CD4-positive, alpha-beta T cell treated with Interleukin-1 beta for 1 hour (primary cell): ENCODE measurements at regions not wholly inside any gene's neighbourhood (a gene's known extent, or its start where the extent isn't known, plus 50 kb on each side); places are given as distances from the start of the nearest gene placed in this dataset.
"Not testable (repeated sequence)": the region's sequence is repeated elsewhere in the genome, so short reads cannot be mapped to it uniquely, and the experiment has no call there.

Source experiments
- DNase-seq, 2 donors: peaks; one replicate each; pipeline ENCODE4 v3.0.0-alpha.2; 2020 to 2022

DNA sequence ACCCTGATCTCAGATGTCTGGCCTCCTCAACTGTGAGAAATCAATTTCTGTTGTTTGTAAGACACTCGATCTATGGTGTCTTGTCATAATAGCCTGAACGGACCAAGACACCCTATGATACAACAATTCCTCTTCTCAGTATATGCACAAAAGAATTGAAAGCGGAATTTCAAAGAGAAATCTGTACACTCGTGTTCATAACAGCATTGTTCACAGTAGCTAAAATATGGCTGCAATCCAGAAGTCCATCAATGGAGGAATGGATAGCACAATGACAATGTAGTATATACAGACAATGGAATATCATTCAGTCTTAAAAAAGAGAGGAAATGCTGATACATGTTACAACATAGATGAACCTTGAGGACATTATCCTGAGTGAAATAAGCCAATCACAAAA lies 354.6 kb downstream of the SFMBT2 start:
- DNase-seq: no peak

DNA sequence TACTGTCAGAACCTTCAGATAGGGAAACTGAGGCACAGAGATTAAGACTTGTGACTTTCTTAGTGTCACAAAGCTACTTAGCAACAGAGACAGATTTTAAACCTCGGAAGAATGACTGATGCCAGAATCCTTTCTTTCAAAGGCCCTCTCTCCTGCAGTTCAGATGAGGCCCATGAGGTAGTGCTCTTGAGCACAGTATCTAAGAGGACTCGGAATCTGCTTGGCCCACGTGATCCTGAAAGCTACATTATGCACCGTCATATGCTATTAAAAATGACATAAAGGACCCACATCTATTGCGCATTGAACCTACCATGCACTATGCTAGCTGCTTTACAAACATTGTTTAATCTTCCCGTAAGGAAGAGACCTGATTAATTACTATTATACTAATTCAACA lies 355.9 kb downstream of the SFMBT2 start:
- no peak for DNase-seq

DNA sequence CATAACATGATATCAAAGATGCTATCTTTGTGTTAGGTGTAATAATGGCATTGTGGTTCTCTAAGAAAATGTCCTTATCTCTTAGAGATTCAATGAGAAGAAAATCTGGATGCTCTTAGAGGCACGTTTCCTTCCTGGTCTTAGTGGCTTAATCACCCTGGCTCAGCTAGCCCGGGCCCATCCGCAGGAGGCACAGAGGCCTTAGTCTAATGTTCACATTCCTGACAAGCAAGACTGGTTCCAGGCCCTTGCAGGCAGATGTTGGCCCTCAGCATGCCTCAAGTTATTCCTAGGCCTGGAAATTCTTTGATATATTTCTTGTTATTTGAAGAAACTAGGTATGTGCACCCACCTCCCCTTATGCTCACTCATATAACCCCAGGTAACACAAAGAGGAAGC lies 357.6 kb downstream of the SFMBT2 start:
- no peak for DNase-seq

DNA sequence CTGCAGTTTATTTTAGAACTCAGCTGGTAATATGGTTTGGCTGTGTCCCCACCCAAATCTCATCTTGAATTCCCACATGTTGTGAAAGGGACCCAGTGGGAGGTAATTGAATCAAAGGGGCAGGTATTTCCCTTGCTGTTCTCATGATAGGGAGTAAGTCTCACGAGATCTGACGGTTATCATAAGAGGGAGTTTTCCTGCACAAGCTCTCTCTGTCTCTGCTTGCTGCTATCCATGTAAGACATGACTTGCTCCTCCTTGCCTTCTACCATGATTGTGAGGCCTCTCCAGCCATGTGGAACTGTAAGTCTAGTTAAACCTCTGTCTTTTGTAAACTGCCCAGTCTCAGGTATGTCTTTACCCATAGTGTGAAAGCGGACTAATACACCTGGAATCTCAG lies 360.8 kb downstream of the SFMBT2 start:
- DNase-seq: not testable (repeated sequence)

DNA sequence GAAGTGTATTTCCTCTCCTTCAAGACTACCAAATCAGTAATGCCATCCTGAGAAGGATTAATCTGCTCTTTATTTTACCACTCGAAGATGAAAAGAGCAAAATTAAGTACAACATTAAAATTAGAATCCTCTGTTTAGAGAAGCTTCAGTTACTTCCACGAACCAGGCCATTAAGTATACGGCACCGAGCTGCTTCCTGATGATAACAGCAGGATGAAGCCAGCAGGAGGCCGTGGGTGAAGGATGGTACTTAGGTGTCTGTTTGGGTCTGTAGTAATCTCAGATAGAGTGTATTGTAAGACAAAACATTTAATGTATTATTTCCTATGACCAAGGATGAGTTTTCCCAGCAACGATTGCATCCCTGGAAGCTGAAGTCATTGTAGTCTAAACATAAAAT lies 362.8 kb downstream of the SFMBT2 start:
- no peak for DNase-seq

DNA sequence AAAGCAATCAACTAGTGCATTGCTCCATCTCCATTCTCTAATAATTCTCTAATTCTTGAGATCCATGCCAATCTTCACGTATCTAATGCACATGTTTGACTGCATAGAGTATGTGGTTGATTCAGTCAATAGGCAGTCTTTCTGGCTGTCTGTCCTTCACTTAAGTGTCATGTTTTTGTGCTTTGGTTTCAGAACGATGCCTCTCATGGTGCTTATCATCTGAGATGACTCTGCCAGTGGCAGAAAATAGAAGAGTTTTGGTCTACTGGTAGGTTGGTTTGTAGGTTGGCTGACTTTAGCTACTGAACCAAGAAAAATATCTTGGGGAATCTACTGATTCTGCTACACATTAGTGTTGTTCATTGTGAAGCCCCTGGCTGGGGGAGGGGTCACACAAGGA lies 364.2 kb downstream of the SFMBT2 start:
- DNase-seq: no peak

DNA sequence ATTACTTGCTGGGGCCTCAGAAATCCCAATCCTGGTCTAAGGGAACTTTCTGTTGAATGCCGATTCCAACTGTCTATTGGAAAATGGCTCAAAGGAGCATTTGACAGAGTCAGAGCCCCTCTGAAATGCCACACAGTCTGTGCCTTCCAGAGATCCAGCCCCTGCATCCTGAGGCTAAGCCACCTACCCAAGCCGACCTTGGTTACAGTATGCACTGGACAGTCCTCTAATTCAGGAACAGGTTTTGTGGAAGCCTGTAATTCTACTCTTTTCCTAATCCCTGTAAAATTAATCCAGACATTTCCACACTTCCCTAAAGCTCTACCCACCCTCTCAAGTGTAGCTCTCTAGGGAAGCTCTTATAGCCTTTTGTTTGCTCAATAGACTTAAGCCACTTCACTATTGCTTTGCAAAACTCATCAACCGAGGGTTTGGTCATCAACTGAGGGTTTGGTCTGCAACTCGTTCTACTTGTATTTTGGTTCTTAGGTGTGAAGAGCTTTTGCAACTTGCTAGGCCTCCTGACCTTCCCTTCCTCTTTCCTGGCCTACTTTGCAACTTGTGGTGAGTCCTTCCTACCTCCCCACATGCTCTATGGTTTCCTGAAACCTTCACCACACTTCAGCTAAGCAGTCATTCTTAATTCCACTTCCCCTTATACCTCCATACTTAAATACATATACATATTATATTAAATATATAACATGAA lies 364.8 kb downstream of the SFMBT2 start:
- peak; percentile 49 for DNase-seq

DNA sequence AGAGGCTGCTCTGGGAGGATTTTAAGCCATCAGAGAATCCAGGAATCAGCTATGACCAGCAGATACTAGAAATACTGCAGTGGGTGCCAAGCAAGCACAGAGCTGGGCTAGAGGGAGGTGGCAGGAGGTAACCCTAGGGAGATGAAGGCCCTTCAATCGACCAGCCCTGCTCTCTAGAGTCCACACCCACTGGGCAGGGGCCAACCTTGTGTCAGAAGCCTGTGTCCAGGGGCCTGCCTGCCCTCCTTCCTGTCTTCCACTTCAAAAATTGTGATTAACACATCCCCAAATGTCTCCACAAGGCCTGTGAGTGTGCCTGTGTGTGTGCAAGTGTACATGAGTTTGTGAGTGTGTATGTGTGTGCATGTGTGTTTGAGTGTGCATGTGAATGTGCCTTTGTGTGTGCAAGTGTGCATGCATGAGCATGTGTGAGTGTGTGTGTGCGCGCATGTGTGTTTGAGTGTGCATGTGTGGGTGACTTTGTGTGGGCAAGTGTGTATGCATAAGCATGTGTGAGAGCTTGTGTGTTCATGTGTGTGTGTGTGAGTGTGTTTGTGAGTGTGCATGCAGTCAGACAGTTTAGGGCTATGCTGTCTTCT lies 367.7 kb downstream of the SFMBT2 start:
- no peak for DNase-seq

DNA sequence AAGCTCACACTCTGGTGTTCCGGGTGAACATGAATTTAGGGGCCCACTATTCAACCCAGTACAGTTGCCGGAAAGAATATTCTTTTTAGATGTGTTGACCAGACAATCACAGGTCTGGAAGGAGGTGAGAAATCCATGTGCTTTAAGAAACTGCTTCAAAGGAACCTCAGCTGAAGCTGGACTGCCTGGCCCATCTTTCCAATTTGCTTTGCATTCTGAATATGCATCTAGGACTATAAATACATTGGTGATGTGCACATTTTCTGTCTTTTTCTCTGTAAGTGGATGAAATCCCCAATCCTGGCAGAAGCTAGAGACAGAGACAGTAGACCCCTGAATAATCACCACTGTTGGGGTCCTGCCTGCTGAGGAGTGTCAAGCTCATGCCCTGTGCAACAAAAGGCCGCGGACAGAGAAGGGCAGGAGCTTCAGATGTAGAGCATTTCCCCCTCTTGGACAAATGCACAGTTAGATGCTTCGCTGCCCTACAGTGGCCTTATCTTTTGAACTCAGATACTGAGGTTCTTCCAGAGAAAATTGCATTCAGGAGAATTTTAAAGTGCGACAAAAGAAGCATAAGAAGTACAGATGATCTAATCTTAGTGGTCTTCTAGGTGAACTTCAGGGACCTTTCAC lies 368.3 kb downstream of the SFMBT2 start:
- DNase-seq: no peak

DNA sequence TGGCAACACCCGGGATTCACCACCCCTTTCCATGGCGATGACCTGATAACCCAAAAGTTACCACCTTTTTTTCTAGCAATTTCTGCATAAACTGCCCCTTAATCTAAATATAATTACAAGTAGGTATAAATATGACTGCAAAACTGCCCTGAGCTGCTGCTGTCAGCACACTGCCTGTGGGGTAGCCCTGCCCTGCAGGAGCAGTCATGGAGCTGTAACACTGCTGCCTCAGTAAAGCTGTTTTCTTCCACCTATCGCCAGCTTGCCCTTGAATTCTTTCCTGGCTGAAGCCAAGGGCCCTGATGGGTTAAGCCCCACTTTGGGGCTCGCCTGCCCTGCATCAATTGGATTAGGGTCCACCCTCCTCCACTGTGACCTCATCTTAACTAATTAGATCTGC lies 368.8 kb downstream of the SFMBT2 start:
- DNase-seq: no peak

DNA sequence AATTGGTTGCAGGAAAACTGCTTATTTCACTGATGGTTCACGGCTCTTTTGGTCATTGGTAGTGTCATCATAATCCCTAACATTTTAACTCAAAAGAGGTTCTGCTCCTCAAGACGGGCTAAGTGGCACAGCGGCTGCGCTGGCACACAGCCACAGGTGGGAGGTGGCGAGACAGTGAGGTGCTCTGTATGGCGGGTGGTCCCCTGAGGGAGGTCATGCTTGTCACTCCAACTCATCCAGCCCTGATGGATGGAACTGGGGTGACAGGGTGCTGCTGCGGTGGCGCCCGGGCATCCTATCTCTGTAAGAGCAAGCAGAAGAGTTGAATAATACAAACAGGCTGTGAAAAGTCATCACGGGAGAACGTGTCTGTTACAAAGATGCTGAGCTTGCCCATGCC lies 370.2 kb downstream of the SFMBT2 start:
- DNase-seq: no peak

DNA sequence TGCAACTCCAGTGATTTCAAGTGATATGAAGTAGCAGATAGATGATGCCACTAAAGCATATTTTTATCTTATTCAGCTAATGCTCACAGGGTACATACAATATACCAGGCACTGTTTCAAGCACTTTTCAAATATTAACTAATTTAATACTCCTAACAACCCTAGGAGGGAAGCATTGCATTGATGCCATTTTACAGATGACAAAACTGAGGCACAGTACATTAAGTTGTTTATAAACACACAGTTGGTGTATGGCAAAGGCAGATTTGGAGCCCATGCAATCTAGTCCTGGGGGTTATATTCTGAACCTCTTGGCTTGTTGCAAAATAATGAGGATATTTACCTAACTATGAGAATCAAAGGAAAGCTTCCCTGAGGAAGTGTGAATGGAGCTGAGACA lies 371.0 kb downstream of the SFMBT2 start:
- DNase-seq: no peak

DNA sequence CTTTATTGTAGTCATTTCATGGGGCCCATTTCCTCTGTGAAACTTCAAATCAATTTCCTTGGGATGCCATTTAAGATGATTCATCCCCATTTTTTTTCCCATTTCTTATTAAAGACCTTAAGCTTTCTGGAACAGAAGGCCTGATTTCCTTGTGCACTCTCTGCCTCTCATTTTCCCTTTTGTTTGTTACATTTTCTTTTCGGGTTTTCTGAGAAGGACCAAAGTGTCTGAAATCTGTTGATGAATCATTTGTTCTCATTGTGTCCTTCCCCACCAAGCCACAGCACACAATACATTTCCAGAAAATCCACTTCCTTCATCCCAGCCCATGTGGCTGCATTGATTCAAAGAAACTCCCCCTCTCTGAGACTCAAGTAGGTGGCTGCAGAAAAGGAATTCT lies 372.4 kb downstream of the SFMBT2 start:
- no peak for DNase-seq

DNA sequence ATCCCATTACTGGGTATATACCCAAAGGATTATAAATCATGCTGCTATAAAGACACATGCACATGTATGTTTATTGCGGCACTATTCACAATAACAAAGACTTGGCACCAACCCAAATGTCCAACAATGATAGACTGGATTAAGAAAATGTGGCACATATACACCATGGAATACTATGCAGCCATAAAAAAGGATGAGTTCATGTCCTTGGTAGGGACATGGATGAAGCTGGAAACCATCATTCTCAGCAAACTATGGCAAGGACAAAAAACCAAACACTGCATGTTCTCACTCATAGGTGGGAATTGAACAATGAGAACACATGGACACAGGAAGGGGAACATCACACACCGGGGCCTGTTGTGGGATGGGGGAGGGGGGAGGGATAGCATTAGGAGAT lies 373.4 kb downstream of the SFMBT2 start:
- DNase-seq: not testable (repeated sequence)

DNA sequence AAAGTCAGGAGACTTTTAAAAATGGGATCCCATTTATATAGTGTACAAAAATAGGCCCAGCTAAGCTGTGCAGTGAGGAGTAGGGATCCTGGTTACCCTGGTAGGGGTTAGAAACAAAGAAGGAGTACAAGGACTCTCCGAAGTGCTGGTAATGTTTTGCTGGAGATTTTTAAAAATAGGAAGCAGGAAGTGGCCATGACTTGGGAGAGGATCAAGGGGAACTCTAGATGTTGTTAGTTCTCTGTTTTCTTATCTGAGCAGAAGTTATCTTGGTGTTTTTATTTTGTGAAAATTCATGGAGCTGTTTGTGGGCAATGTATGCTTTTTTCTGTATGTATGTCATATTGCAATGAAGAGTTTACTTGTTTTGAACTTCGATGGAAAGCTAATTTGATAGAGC lies 373.9 kb downstream of the SFMBT2 start:
- DNase-seq: no peak

DNA sequence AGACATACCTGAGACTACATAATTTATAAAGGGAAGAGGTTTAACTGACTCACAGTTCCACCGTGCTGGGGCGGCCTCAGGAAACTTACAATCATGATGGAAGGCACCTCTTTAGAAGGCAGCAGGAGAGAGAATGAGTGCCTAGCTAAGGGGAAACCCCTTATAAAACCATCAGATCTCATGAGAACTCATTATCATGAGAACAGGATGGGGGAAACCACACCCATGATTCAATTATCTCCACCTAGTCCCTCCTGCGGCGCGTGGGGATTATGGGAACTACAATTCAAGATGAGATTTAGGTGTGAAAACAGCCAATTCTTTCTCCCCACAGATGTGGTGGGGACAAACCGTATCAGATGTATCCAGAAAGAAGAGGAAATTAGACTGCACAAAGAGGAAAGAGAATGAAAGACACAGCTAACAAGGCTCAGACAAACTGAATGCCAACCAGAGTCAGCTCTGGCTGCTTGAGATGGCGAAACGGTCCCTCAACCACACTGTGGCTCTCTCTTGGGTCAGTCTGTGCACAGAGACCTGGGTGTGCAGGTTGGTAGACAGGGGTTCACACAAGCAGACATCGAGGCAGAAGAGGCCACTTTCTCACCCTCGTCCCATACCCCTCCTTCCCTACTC lies 375.6 kb downstream of the SFMBT2 start:
- peak in 1 of 2 donors; percentile 22 for DNase-seq

DNA sequence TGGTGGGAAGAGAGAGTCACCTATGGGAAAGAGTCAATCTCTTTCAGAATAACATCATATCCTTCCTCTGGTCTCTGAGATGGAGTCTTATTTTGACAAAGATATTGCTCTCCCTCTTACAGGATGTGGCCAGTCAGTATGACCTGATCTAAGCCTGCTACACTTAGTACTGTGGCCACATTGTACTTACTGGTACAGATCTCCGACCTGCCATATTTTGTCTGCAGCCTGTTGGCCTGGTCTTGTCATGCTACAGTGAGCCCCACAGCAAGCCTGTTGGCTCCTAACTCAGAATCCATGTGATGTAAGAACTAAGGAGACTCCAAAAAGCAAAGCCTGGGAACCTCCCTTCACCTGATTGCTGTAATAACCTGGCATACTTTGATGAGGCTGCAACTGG lies 377.8 kb downstream of the SFMBT2 start:
- no peak for DNase-seq

DNA sequence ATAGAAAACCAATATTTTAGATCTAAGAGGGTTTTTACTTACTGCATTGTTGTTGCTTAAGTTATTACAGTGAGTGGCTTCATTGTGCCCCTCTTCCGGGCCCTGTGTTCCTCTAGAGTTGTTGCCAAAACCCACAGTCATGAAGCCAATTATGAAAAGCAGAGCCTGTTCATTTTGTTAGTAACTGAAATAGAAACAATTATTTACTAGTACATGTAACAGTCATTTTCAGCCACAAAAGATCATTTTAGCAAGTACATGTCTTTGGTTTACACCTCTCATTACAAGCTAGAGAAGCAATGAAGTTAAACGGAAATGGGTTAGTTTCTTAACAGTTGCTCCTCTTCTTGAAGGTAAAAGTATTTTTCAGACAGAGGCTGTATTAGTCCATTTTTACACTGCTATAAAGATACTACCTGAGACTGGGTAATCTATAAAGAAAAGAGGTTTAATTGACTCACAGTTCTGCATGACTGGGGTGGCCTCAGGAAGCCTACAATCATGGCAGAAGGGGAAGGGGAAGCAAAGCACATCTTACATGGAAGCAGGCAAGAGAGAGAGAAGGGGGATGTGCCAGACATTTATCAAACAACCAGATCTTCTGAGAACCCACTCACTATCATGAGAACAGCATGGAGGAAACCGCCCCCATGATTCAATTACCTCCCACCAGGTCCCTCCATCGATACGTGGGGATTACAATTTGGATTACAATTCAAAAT lies 380.5 kb downstream of the SFMBT2 start:
- peak in 1 of 2 donors; percentile 41 for DNase-seq

DNA sequence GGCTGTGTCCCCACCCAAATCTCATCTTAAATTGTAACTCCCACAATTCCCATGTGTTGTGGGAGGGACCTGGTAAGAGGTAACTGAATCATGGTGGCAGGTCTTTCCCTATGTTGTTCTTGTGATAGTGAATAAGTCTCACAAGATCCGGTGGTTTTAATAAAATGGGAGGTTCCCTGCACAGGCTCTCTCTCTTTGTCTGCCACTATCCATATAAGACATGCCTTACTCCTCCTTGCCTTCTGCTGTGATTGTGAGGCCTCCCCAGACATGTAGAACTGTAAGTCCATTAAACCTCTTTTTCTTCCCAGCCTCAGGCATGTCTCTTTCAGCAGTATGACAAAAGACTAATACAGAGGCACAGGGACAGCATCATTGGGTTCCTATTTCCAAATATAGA lies 381.2 kb downstream of the SFMBT2 start:
- no peak for DNase-seq

DNA sequence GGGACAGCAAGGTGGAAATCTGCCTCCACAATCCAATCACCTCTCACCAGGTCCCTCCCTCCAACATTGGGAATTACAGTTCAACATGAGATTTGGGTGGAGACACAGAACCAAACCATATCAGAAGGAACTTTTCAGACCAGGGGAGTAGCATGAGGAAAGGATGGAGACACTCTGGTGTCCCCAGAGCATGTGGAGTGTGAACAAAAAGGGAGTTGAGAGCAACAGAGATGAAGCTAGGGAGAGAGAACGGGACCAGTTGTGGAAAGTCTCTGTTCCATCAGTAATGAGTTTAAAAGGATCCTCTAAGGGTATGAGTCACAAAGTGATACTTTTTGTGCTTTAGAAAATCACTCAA lies 382.0 kb downstream of the SFMBT2 start:
- DNase-seq: no peak

DNA sequence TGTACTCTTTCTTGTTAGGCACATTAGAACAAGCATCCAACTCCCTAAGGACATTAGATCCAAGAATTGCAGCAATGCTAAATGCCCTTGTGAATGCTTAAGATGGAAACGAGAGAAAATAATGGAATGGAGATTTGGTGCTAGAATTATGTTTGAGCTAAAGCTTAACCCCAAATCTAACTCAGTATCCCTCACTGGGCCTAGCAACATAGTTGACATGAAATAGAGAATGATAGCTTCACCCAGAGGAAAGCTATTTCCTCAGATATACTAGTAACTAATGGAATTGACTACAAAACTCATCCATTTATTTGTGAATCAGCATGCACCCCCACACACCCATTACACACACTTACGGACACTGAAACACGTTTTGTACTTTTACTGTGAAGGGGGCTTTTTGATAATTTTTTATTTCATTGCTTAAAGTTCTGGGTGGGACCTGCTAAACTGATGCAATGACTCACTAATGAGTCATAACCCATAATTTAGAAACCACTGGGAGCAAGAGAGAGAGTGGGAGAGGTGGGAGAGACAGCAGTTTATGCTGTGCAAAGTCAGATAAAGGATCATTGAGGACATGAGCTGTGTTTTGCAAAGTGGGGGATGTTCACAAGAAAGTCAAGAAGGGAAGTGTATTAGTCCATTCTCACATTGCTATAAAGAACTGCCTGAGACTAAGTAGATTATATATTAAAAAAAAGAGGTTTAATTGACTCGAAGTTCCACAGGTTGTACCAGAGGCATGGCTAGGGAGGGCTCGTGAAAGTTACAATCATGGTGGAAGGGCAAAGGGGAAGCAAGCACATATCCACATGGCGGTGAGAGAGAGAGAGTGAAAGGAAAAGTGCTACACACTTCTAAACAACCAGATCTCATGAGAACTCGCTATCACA lies 382.7 kb downstream of the SFMBT2 start:
- DNase-seq: peak in 1 of 2 donors; percentile 17

DNA sequence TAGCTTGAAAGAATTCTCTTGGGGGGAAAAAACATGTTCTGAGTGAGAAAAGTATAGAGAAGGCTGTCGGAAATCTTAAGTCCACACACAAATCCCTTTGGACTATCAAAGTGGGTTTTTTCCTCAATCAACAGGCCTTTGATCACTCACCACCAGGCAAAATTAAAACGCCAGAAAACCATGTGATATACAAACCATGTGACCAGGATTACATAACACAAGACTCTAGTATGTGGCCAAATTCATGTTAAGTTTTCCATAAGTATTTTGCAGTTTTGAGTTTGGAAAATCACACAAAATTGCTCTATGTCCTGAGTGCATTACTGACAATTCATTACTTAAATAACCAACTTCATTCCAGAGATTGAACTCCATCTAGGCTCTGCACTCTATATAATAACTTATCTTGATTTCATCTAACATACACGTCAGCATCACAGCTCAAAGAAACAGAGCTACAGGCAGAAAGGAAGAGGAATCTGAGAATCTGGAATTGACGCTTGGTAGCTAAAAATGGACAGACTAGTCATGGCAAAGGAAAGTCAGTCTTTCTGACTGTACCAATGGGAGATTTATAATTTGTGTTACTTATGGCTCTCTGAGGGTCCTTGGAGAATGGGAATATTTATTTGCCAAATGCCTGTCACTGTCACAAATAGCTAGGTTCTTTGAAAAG lies 383.5 kb downstream of the SFMBT2 start:
- no peak for DNase-seq
